Lower leg skin (tissue), 3 donors: ENCODE measurements at regions not wholly inside any gene's neighbourhood (a gene's known extent, or its start where the extent isn't known, plus 50 kb on each side); places are given as distances from the start of the nearest gene placed in this dataset.

Experiments
- POLR2A ChIP-seq, 2 donors: fragments of 450-650 bp; IDR thresholded peaks; one replicate each; pipeline ENCODE4 v1.6.1; 2016 to 2017; ENCODE audit warnings: antibody characterized with exemption in 2 of 2, mild to moderate bottlenecking in 1 of 2, moderate library complexity in 1 of 2
- TF ChIP-seq, protein P1 (sequence below), 3 donors: fragments of 450-650 bp; IDR thresholded peaks; one replicate each; pipeline ENCODE4 v1.5.1; 2016; ENCODE audit warnings: antibody characterized with exemption in 3 of 3, mild to moderate bottlenecking in 3 of 3, moderate library complexity in 2 of 3

DNA sequence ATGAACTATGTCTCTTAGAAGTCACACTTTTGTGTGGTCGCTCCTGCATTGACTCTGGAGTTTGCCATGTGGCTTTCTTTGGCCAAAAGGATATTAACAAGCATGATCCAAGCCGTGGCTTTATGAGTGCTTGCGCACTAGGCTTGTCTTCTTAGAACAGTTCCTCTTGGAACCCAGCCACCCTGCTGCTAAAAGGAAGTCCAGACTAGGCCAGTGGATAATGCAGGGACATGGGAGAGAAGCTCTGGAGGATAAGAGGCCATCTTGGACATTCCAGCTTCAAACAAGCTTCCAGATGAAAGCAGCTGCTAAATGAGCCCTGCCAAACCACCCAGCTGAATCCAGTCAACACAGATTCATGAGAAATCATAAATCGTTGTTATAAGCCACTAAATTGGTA, 346.4 kb downstream of the CDC5L start:
- TF ChIP-seq, protein P1, sequence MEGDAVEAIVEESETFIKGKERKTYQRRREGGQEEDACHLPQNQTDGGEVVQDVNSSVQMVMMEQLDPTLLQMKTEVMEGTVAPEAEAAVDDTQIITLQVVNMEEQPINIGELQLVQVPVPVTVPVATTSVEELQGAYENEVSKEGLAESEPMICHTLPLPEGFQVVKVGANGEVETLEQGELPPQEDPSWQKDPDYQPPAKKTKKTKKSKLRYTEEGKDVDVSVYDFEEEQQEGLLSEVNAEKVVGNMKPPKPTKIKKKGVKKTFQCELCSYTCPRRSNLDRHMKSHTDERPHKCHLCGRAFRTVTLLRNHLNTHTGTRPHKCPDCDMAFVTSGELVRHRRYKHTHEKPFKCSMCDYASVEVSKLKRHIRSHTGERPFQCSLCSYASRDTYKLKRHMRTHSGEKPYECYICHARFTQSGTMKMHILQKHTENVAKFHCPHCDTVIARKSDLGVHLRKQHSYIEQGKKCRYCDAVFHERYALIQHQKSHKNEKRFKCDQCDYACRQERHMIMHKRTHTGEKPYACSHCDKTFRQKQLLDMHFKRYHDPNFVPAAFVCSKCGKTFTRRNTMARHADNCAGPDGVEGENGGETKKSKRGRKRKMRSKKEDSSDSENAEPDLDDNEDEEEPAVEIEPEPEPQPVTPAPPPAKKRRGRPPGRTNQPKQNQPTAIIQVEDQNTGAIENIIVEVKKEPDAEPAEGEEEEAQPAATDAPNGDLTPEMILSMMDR (IDR thresholded peaks at IDR 0.05) = no peak
- no peak for TF ChIP-seq POLR2A (IDR thresholded peaks at IDR 0.05)
